ENCODE measurements at regions not wholly inside any gene's neighbourhood (a gene's known extent, or its start where the extent isn't known, plus 50 kb on each side); places are given as distances from the start of the nearest gene placed in this dataset.

DNA sequence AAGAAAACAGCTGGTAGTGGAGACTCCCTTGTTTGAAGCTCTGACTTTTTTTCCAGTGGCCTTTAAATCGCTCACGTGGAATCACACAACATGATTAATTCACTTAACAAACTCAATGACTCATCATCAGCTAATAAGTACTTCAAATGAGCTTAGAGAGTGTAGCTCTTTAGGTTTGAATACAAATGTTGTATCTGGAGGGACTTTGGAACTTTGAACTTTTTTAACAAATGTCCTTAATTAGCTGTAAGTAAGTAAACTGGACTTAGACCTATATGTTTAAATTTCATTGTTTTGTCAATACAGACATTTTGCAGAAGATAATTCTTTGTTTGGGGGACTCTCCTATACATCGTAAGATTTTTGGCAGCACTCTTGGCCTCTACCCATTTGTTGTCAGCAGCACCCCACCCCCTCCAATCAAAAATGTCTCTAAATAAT lies 581.1 kb downstream of the SPRY1 start:
- no peaks in the 10 kb centered on the region for H3K36me3 ChIP-seq (ENCODE audit: control insufficient read depth, insufficient read depth, low read length)
- WGBS (ENCODE audit: insufficient coverage): 57% methylated on average over 1 of the region's 3 CpGs
- H3K4me1 ChIP-seq (ENCODE audit: control insufficient read depth, insufficient read depth, low read length): peaks cover 10% of the 10 kb centered on the region
- H3K4me3 ChIP-seq (ENCODE audit: low read length): no peak overlapping the region
- H3K27me3 ChIP-seq (ENCODE audit: control insufficient read depth, insufficient read depth, low read length): no peaks in the 10 kb centered on the region
- peaks cover 6% of the 10 kb centered on the region for H3K9me3 ChIP-seq (replicated peaks; ENCODE audit: control insufficient read depth, low read depth, low read length)
- H3K27ac ChIP-seq (ENCODE audit: low read length): no peak overlapping the region
- DNase-seq: no peak

DNA sequence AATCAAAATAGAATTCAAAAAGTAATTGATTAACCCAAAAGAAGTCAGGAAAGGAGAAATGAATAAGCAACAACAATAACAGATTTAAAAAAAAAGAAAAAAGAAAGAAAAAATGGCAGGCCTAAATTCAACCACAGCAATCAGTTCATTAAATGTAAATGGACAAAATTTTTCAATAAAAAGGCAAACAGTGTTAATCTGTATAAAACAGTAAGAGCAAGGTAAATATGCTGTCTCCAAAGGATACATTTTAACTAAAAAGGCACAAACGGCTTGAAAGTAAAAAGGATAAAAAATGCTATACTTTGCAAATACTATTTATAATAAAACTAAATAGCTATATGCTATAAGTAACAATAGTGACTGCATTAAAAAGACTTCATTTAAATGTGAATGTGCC lies 582.0 kb downstream of the SPRY1 start:
- Histone ChIP-seq H3K9me3 (replicated peaks; ENCODE audit: control insufficient read depth, low read depth, low read length) (peaks cover 10% of the 10 kb centered on the region), H3K27ac (ENCODE audit: low read length) (no peak overlapping the region), H3K4me1 (ENCODE audit: control insufficient read depth, insufficient read depth, low read length) (peaks cover 10% of the 10 kb centered on the region), H3K27me3 (ENCODE audit: control insufficient read depth, insufficient read depth, low read length) (no peaks in the 10 kb centered on the region), H3K4me3 (ENCODE audit: low read length) (no peak overlapping the region), H3K36me3 (ENCODE audit: control insufficient read depth, insufficient read depth, low read length) (no peaks in the 10 kb centered on the region)
- DNase-seq: no peak
- no CpG with 5 or more reads among the region's 1 CpG for WGBS (ENCODE audit: insufficient coverage)

- Histone ChIP-seq H3K9me3 (replicated peaks; ENCODE audit: control insufficient read depth, low read depth, low read length) (peaks cover 10% of the 10 kb centered on the region), H3K27ac (ENCODE audit: low read length) (no peak overlapping the region), H3K27me3 (ENCODE audit: control insufficient read depth, insufficient read depth, low read length) (no peaks in the 10 kb centered on the region), H3K4me3 (ENCODE audit: low read length) (no peak overlapping the region), H3K36me3 (ENCODE audit: control insufficient read depth, insufficient read depth, low read length) (no peaks in the 10 kb centered on the region), H3K4me1 (ENCODE audit: control insufficient read depth, insufficient read depth, low read length) (peaks cover 8% of the 10 kb centered on the region)
- no CpG with 5 or more reads among the region's 2 CpGs for WGBS (ENCODE audit: insufficient coverage)
- no peak for DNase-seq
Measured at GRCh38 chr4:123980736-123981300, 584.2 kb downstream of the SPRY1 start.

DNA sequence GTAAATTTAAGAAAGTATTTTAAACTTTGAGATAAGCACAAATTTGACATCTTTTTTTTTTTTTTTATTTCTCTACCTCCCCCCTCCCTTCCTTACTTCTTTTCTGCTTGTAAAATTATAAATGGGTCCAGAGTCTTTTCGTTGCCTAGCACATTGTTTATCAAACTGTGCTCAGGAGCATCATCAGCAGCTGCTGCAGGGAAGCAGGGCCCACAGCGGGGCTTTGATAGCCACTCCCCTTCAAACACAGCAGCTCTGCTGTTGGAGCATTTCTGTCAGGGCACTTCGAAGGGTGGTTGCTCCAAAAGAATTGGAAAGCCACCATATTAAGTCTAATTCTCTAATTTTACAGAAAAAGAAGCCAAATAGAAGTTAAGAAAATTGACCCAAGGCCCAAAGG lies 588.3 kb downstream of the SPRY1 start:
- 67% methylated on average over 1 of the region's 3 CpGs for WGBS (ENCODE audit: insufficient coverage)
- peak overlapping the region; percentile 87 for H3K27ac ChIP-seq (ENCODE audit: low read length)
- H3K36me3 ChIP-seq (ENCODE audit: control insufficient read depth, insufficient read depth, low read length): no peaks in the 10 kb centered on the region
- no peaks in the 10 kb centered on the region for H3K27me3 ChIP-seq (ENCODE audit: control insufficient read depth, insufficient read depth, low read length)
- H3K4me3 ChIP-seq (ENCODE audit: low read length): no peak overlapping the region
- H3K9me3 ChIP-seq (replicated peaks; ENCODE audit: control insufficient read depth, low read depth, low read length): peaks cover 7% of the 10 kb centered on the region
- peak; percentile 64 for DNase-seq
- peaks cover 4% of the 10 kb centered on the region for H3K4me1 ChIP-seq (ENCODE audit: control insufficient read depth, insufficient read depth, low read length)

GRCh38 chr4:123986268-123986798 lies 589.7 kb downstream of the SPRY1 start:
- Histone ChIP-seq H3K4me3 (ENCODE audit: low read length) (no peak overlapping the region), H3K27me3 (ENCODE audit: control insufficient read depth, insufficient read depth, low read length) (no peaks in the 10 kb centered on the region), H3K27ac (ENCODE audit: low read length) (peak overlapping the region; percentile 87), H3K4me1 (ENCODE audit: control insufficient read depth, insufficient read depth, low read length) (peaks cover 4% of the 10 kb centered on the region), H3K9me3 (replicated peaks; ENCODE audit: control insufficient read depth, low read depth, low read length) (peaks cover 6% of the 10 kb centered on the region), H3K36me3 (ENCODE audit: control insufficient read depth, insufficient read depth, low read length) (no peaks in the 10 kb centered on the region)
- WGBS (ENCODE audit: insufficient coverage): 100% methylated on average over 1 of the region's 2 CpGs
- peak; percentile 95 for DNase-seq

DNA sequence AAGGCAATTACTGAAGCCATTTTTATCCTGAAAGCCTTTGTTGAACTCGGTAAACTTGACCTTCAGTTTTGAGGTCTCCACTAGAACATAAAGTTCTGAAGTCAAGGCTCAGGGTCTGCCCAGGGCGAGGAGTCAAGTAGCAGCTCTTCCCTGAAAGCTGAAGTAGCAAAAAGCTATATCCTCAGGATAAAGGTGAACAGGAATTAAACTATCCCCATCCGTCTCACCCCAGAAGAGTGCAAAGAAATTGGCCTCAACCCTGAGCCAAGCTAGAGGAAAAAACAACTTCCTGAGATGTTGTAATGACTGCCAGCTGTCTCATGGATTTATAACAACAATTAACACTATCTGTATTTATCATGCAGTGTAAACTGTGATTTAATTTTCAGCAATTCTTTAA lies 590.8 kb downstream of the SPRY1 start:
- Histone ChIP-seq H3K27ac (ENCODE audit: low read length) (peak overlapping the region; percentile 87), H3K27me3 (ENCODE audit: control insufficient read depth, insufficient read depth, low read length) (no peaks in the 10 kb centered on the region), H3K4me1 (ENCODE audit: control insufficient read depth, insufficient read depth, low read length) (peaks cover 4% of the 10 kb centered on the region), H3K4me3 (ENCODE audit: low read length) (no peak overlapping the region), H3K9me3 (replicated peaks; ENCODE audit: control insufficient read depth, low read depth, low read length) (peaks cover 12% of the 10 kb centered on the region), H3K36me3 (ENCODE audit: control insufficient read depth, insufficient read depth, low read length) (no peaks in the 10 kb centered on the region)
- DNase-seq: no peak
- 88% methylated on average over 1 of the region's 3 CpGs for WGBS (ENCODE audit: insufficient coverage)

- no peaks in the 10 kb centered on the region for H3K36me3 ChIP-seq (ENCODE audit: control insufficient read depth, insufficient read depth, low read length)
- peaks cover 8% of the 10 kb centered on the region for H3K9me3 ChIP-seq (replicated peaks; ENCODE audit: control insufficient read depth, low read depth, low read length)
- no CpG with 5 or more reads among the region's 2 CpGs for WGBS (ENCODE audit: insufficient coverage)
- no peak overlapping the region for H3K27ac ChIP-seq (ENCODE audit: low read length)
- H3K27me3 ChIP-seq (ENCODE audit: control insufficient read depth, insufficient read depth, low read length): no peaks in the 10 kb centered on the region
- no peak overlapping the region for H3K4me3 ChIP-seq (ENCODE audit: low read length)
- DNase-seq: no peak
- H3K4me1 ChIP-seq (ENCODE audit: control insufficient read depth, insufficient read depth, low read length): peaks cover 4% of the 10 kb centered on the region
Measured at GRCh38 chr4:123990310-123990870, 593.8 kb downstream of the SPRY1 start.

- no CpG with 5 or more reads among the region's 2 CpGs for WGBS (ENCODE audit: insufficient coverage)
- no peak for DNase-seq
- no peak overlapping the region for H3K4me3 ChIP-seq (ENCODE audit: low read length)
- no peak overlapping the region for H3K27ac ChIP-seq (ENCODE audit: low read length)
- H3K27me3 ChIP-seq (ENCODE audit: control insufficient read depth, insufficient read depth, low read length): no peaks in the 10 kb centered on the region
- H3K36me3 ChIP-seq (ENCODE audit: control insufficient read depth, insufficient read depth, low read length): no peaks in the 10 kb centered on the region
- H3K9me3 ChIP-seq (replicated peaks; ENCODE audit: control insufficient read depth, low read depth, low read length): peaks cover 11% of the 10 kb centered on the region
- no peaks in the 10 kb centered on the region for H3K4me1 ChIP-seq (ENCODE audit: control insufficient read depth, insufficient read depth, low read length)
Measured at GRCh38 chr4:123994917-123995316, 598.3 kb downstream of the SPRY1 start.

GRCh38 chr4:123995936-123996335 lies 599.3 kb downstream of the SPRY1 start:
- no peaks in the 10 kb centered on the region for H3K36me3 ChIP-seq (ENCODE audit: control insufficient read depth, insufficient read depth, low read length)
- H3K27me3 ChIP-seq (ENCODE audit: control insufficient read depth, insufficient read depth, low read length): no peaks in the 10 kb centered on the region
- H3K4me1 ChIP-seq (ENCODE audit: control insufficient read depth, insufficient read depth, low read length): no peaks in the 10 kb centered on the region
- peaks cover 11% of the 10 kb centered on the region for H3K9me3 ChIP-seq (replicated peaks; ENCODE audit: control insufficient read depth, low read depth, low read length)
- no peak for DNase-seq
- no peak overlapping the region for H3K4me3 ChIP-seq (ENCODE audit: low read length)
- no peak overlapping the region for H3K27ac ChIP-seq (ENCODE audit: low read length)
- no CpG with 5 or more reads among the region's 2 CpGs for WGBS (ENCODE audit: insufficient coverage)

DNA sequence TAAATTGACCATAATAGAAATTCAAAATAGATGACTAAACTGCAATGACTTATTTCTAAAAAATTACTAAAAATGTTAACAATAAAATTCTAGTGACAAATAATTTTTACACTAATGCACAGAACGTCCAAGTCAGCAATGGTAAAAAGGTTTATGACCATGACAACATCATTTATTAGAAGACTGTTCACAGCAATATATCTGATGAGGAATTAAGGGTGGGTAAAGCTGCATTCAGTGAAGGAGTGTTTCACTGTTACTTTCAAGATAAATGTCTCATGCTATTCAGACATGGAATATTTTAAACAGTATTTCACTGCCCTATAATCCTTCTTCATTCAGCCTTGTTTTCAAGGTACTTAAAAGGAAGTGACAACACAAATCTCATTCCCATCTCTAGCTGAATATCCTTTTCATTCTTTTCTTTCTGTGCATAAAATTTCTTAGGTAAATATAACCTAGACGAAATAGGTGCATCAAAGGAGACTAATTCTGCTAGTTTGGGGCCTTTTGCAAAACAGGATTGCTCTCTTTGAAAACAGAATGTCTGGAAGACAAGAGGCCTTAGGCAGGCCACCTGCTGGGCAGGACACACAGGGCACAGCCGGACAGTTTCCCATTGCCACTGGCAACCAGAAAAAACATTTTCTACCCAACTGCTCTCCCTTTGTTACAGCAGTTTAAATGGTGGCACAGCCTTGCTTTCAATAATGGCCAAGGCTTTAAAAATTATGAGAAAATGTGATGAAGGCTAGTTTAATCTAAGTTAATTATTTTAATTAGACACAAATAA lies 600.3 kb downstream of the SPRY1 start:
- peak; percentile 50 for DNase-seq

More for the DNA sequence above, 600.3 kb downstream of the SPRY1 start:
- WGBS (ENCODE audit: insufficient coverage): 63% methylated on average over 2 of the region's 3 CpGs
- no peaks in the 10 kb centered on the region for H3K36me3 ChIP-seq (ENCODE audit: control insufficient read depth, insufficient read depth, low read length)
- H3K27ac ChIP-seq (ENCODE audit: low read length): no peak overlapping the region
- no peaks in the 10 kb centered on the region for H3K4me1 ChIP-seq (ENCODE audit: control insufficient read depth, insufficient read depth, low read length)
- no peak overlapping the region for H3K4me3 ChIP-seq (ENCODE audit: low read length)
- H3K27me3 ChIP-seq (ENCODE audit: control insufficient read depth, insufficient read depth, low read length): no peaks in the 10 kb centered on the region
- peaks cover 9% of the 10 kb centered on the region for H3K9me3 ChIP-seq (replicated peaks; ENCODE audit: control insufficient read depth, low read depth, low read length)

Measured in muscle of leg (tissue), 3 donors.